RWPE1 (cell line): ENCODE measurements at regions not wholly inside any gene's neighbourhood (a gene's known extent, or its start where the extent isn't known, plus 50 kb on each side); places are given as distances from the start of the nearest gene placed in this dataset.

Experiments used
- CTCF ChIA-PET: fragments of 350-600 bp; sonication (Branson Sonifier 250); formaldehyde crosslinking; extraction: SDS; loops from one replicate; lab custom pipeline; 2021; lab: Yijun Ruan, JAX
- POLR2A ChIA-PET: fragments of 400-600 bp; formaldehyde crosslinking; extraction: SDS; loops from one replicate; lab custom pipeline; 2020; ENCODE audit warnings: antibody characterized with exemption; ENCODE audit not compliant: low non-redundant PET; lab: Yijun Ruan, JAX
- DNase-seq: peaks from one replicate; pipeline ENCODE4 v3.0.0; 2012; ENCODE audit warnings: low spot score
- H3K27ac ChIP-seq: fragments of 450-650 bp; 2 replicates; pipeline ENCODE4 v1.5.1; 2017
- TF ChIP-seq, protein P1 (sequence below): fragments of 450-650 bp; conservative IDR thresholded peaks from 2 replicates; pipeline ENCODE4 v1.5.1; 2017; ENCODE audit warnings: low read depth, mild to moderate bottlenecking

DNA sequence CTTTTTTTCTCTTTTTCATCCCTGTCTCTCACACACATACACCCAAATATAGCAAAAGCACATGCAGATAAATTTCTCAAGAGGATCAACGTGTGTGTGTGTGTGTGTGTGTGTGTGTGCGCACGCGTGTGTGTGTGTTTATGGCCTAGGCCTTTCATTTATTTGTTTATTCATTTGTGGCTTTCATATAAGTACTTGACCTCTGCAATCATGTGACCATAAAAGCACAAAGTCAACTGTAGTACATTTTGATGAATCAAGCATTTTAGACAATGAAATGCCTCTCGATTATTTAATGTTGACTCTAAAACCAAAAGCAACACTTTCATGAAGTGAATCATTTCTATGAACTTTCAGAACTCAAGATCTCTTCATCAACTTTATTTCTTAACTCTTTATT is 194.1 kb upstream of the ADGRL2 start:
- TF ChIP-seq, protein P1, sequence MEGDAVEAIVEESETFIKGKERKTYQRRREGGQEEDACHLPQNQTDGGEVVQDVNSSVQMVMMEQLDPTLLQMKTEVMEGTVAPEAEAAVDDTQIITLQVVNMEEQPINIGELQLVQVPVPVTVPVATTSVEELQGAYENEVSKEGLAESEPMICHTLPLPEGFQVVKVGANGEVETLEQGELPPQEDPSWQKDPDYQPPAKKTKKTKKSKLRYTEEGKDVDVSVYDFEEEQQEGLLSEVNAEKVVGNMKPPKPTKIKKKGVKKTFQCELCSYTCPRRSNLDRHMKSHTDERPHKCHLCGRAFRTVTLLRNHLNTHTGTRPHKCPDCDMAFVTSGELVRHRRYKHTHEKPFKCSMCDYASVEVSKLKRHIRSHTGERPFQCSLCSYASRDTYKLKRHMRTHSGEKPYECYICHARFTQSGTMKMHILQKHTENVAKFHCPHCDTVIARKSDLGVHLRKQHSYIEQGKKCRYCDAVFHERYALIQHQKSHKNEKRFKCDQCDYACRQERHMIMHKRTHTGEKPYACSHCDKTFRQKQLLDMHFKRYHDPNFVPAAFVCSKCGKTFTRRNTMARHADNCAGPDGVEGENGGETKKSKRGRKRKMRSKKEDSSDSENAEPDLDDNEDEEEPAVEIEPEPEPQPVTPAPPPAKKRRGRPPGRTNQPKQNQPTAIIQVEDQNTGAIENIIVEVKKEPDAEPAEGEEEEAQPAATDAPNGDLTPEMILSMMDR, result no peak
- POLR2A ChIA-PET, result no interaction called here
- CTCF ChIA-PET, result no interaction called here
- DNase-seq, result no peak
- H3K27ac ChIP-seq, result no peak overlapping the region

DNA sequence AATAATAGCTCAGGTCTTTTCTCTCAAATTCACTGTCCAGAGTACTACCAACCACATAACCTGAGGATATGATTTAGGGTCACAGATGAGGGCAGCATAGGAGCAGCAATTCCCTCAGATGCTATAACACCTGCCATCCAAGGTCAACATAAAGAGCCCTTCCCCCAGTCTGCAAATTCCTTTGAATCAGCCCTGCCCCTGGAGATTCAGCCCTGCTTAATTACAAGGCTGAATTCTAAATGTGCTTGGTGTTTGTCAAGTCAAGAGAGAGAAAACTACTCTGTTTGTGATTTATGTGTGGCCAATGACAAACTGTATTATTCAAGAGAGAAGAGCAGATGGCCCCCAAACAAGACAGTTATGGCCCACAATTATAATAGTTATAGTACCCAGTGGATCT is 195.7 kb upstream of the ADGRL2 start:
- DNase-seq, result no peak
- H3K27ac ChIP-seq, result no peak overlapping the region
- TF ChIP-seq, protein P1, result no peak
- ChIA-PET CTCF (no interaction called here), POLR2A (interaction anchor here (0.6 kb wide), 1 partner anchor 9 kb away, joined by 3 read pairs; no protein-coding TSS in a partner anchor)

DNA sequence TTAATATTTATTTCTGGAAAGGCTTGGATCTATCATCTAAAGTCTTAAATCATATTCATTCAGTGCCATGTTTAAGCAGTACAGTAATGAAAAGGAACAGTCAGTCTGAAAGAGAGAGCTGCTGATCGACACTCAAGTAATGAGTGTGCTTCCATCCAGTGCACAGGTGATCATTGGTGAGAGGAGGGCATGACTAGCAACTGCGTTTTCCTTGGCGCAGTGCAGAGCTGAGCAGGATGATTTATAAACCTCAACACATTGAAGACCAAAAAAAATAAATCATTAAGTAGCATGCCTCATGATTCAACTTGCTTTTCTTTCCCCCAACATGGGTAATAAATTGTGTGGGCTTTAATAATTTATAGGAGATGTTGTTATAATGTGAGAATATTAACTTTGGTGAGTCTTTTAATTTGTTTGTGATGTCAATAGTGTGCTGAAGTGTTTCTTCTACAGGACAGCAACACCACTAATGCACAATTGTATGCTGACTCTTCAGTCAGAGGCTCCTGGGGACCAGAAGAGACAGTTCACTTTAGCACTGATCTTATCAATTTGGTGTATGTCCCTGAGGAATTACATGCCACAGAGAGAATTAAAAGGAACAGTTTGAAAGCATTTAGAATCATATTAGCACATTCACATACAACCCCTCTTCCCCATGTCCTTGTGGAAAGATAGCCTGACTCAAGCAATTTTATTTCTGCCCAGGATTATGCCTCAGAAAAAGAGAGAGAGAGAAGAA is 199.7 kb upstream of the ADGRL2 start:
- no peak for DNase-seq
- ChIA-PET CTCF (interaction anchor here (0.6 kb wide), 1 partner anchor 733 kb away, joined by 3 read pairs; no protein-coding TSS in a partner anchor), POLR2A (no interaction called here)
- no peak overlapping the region for H3K27ac ChIP-seq
- TF ChIP-seq, protein P1, result no peak

DNA sequence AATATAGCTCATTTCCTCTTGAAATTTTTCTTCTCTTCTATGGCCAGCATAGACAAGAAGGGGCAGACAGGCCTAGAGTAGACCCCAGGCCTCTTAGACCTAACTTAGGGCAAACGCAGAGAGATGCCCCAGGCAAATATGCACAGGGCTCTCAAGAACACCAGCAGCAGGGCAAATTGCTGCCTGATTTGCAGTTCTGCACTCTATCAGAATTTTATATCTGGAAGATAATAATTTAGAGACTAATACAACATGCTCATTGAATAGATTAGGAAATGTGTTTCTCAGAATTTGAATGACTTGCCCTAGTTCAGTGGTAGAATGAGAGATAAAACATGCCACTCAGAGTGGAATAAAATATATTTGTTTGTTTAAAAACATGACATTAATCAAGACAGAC is 200.4 kb upstream of the ADGRL2 start:
- CTCF ChIA-PET, result no interaction called here

DNA sequence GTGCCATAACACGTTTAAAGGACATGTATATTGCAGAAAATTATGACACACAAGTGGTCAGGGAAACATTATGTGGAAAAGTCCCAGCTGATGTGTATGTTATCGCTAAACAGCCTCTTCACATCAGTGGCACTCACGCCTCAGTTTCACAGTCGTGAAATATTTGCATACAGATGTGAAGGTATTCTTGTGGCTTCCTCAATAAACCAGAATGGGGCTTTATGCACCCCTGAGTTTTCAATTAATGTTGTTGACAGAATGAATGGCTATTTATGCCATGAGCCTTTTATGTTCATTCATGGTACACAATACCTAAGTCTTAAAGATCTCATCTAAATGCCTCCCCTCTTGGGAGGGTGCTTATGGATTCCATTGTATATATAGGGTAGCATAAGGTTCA is 202.1 kb upstream of the ADGRL2 start:
- H3K27ac ChIP-seq, result no peak overlapping the region
- CTCF ChIA-PET, result no interaction called here
- TF ChIP-seq, protein P1, result no peak
- POLR2A ChIA-PET, result no interaction called here
- DNase-seq, result no peak

More for the DNA sequence above, 200.4 kb upstream of the ADGRL2 start:
- TF ChIP-seq, protein P1, result no peak
- no peak overlapping the region for H3K27ac ChIP-seq
- no peak for DNase-seq
- POLR2A ChIA-PET, result no interaction called here

DNA sequence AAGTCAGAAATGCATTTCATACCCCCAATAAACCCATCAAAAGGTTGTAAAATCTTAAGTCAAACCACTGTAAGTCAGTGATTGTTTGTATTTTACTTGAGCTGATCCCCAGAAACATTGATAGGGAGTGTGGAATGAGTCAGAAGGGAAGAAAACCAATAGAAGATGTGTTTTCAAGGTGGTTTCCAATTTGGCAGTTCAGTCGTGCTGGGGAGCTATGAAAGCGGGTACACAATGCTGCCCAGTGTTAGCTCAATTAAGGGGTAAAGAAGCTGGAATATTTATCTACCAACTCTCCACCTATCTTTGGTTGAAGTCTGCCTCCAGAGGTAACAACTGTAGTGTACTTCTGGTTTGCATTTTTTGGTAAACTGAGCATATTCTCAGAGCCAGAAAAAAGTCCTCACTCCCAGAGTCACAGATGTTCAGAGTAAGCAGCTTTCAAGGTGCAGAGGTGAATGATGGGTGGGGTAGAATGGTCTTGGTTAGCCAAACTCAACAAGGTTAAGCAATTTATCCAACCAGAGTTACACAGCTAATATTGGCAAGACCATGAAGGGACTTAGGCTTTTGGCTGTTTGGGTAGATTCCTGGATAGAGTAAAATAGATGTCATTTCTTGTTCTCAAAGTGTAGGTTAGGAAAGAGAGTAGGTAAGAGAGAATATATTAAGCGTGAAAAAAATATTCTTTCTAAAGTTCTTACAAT is 202.9 kb upstream of the ADGRL2 start:
- POLR2A ChIA-PET, result no interaction called here
- no peak overlapping the region for H3K27ac ChIP-seq
- CTCF ChIA-PET, result no interaction called here
- TF ChIP-seq, protein P1, result no peak
- no peak for DNase-seq
